SJCRH30 (cell line): ENCODE measurements at regions not wholly inside any gene's neighbourhood (a gene's known extent, or its start where the extent isn't known, plus 50 kb on each side); places are given as distances from the start of the nearest gene placed in this dataset.

Source experiments
- DNase-seq, 2 experiments: peaks; one replicate each; pipeline ENCODE4 v3.0.0-alpha.2; 2015 to 2020
- H3K27ac ChIP-seq: fragments of 250-450 bp; sonication (Bioruptor Pico); 2 replicates; pipeline ENCODE4 v1.5.1; 2020; ENCODE audit warnings: mild to moderate bottlenecking, moderate library complexity
- H3K27me3 ChIP-seq: fragments of 250-450 bp; sonication (Bioruptor Pico); 2 replicates; pipeline ENCODE4 v1.5.1; 2020; ENCODE audit warnings: mild to moderate bottlenecking, moderate library complexity
- H3K36me3 ChIP-seq: fragments of 250-450 bp; sonication (Bioruptor Pico); 2 replicates; pipeline ENCODE4 v1.5.1; 2020; ENCODE audit warnings: mild to moderate bottlenecking, moderate library complexity
- H3K4me1 ChIP-seq: fragments of 250-450 bp; sonication (Bioruptor Pico); 2 replicates; pipeline ENCODE4 v1.5.1; 2020; ENCODE audit warnings: mild to moderate bottlenecking, moderate library complexity
- H3K4me3 ChIP-seq: fragments of 250-450 bp; sonication (Bioruptor Pico); 2 replicates; pipeline ENCODE4 v1.5.1; 2020; ENCODE audit warnings: mild to moderate bottlenecking, moderate library complexity
- H3K9me3 ChIP-seq: fragments of 250-450 bp; sonication (Bioruptor Pico); replicated peaks from 2 replicates; pipeline ENCODE4 v1.5.1; 2020; ENCODE audit warnings: mild to moderate bottlenecking, moderate library complexity

- H3K36me3 ChIP-seq = no peaks in the 10 kb centered on the region
- H3K4me1 ChIP-seq = no peaks in the 10 kb centered on the region
- no peak for DNase-seq
- no peak overlapping the region for H3K4me3 ChIP-seq
- H3K27ac ChIP-seq = no peak overlapping the region
- H3K9me3 ChIP-seq = no peaks in the 10 kb centered on the region
- no peaks in the 10 kb centered on the region for H3K27me3 ChIP-seq
Observed at GRCh38 chr18:77985526-77986281, 736.1 kb downstream of the GALR1 start.

GRCh38 chr18:77990131-77990530 is 740.5 kb downstream of the GALR1 start:
- DNase-seq = no peak
- Histone ChIP-seq H3K27me3 (no peaks in the 10 kb centered on the region), H3K9me3 (no peaks in the 10 kb centered on the region), H3K36me3 (no peaks in the 10 kb centered on the region), H3K4me1 (no peaks in the 10 kb centered on the region), H3K27ac (no peak overlapping the region), H3K4me3 (no peak overlapping the region)

- Histone ChIP-seq H3K27ac (no peak overlapping the region), H3K4me1 (no peaks in the 10 kb centered on the region), H3K9me3 (no peaks in the 10 kb centered on the region), H3K27me3 (no peaks in the 10 kb centered on the region), H3K4me3 (no peak overlapping the region), H3K36me3 (no peaks in the 10 kb centered on the region)
- DNase-seq = no peak
Observed at GRCh38 chr18:77990901-77991300, 741.3 kb downstream of the GALR1 start.

- no peaks in the 10 kb centered on the region for H3K9me3 ChIP-seq
- no peaks in the 10 kb centered on the region for H3K36me3 ChIP-seq
- H3K27me3 ChIP-seq = no peaks in the 10 kb centered on the region
- DNase-seq = no peak
- H3K27ac ChIP-seq = no peak overlapping the region
- no peak overlapping the region for H3K4me3 ChIP-seq
- H3K4me1 ChIP-seq = no peaks in the 10 kb centered on the region
Observed at GRCh38 chr18:77992057-77992456, 742.4 kb downstream of the GALR1 start.

GRCh38 chr18:77993188-77993981 is 743.7 kb downstream of the GALR1 start:
- Histone ChIP-seq H3K27ac (no peak overlapping the region), H3K4me1 (no peaks in the 10 kb centered on the region), H3K4me3 (no peak overlapping the region), H3K36me3 (no peaks in the 10 kb centered on the region), H3K9me3 (no peaks in the 10 kb centered on the region), H3K27me3 (no peaks in the 10 kb centered on the region)
- no peak for DNase-seq

- no peak for DNase-seq
- Histone ChIP-seq H3K4me3 (no peak overlapping the region), H3K36me3 (no peaks in the 10 kb centered on the region), H3K9me3 (no peaks in the 10 kb centered on the region), H3K27ac (no peak overlapping the region), H3K4me1 (no peaks in the 10 kb centered on the region), H3K27me3 (no peaks in the 10 kb centered on the region)
Observed at GRCh38 chr18:77995593-77995992, 745.9 kb downstream of the GALR1 start.

- no peak for DNase-seq
- Histone ChIP-seq H3K27me3 (no peaks in the 10 kb centered on the region), H3K27ac (no peak overlapping the region), H3K36me3 (no peaks in the 10 kb centered on the region), H3K4me1 (no peaks in the 10 kb centered on the region), H3K9me3 (no peaks in the 10 kb centered on the region), H3K4me3 (no peak overlapping the region)
Observed at GRCh38 chr18:77996737-77997136, 747.1 kb downstream of the GALR1 start.

- no peaks in the 10 kb centered on the region for H3K9me3 ChIP-seq
- no peaks in the 10 kb centered on the region for H3K27me3 ChIP-seq
- DNase-seq = no peak
- H3K4me1 ChIP-seq = no peaks in the 10 kb centered on the region
- no peaks in the 10 kb centered on the region for H3K36me3 ChIP-seq
- no peak overlapping the region for H3K4me3 ChIP-seq
- no peak overlapping the region for H3K27ac ChIP-seq
Observed at GRCh38 chr18:78001811-78002210, 752.2 kb downstream of the GALR1 start.

GRCh38 chr18:78006006-78006773 is 756.5 kb downstream of the GALR1 start:
- no peak for DNase-seq
- Histone ChIP-seq H3K27me3 (no peaks in the 10 kb centered on the region), H3K36me3 (no peaks in the 10 kb centered on the region), H3K27ac (no peak overlapping the region), H3K4me3 (no peak overlapping the region), H3K4me1 (no peaks in the 10 kb centered on the region), H3K9me3 (no peaks in the 10 kb centered on the region)

GRCh38 chr18:78006774-78007260 is 757.2 kb downstream of the GALR1 start:
- Histone ChIP-seq H3K27ac (no peak overlapping the region), H3K27me3 (no peaks in the 10 kb centered on the region), H3K4me1 (no peaks in the 10 kb centered on the region), H3K4me3 (no peak overlapping the region), H3K36me3 (no peaks in the 10 kb centered on the region), H3K9me3 (no peaks in the 10 kb centered on the region)
- no peak for DNase-seq

- Histone ChIP-seq H3K9me3 (no peaks in the 10 kb centered on the region), H3K4me1 (no peaks in the 10 kb centered on the region), H3K27me3 (no peaks in the 10 kb centered on the region), H3K4me3 (no peak overlapping the region), H3K27ac (no peak overlapping the region), H3K36me3 (no peaks in the 10 kb centered on the region)
- no peak for DNase-seq
Observed at GRCh38 chr18:78010363-78010762, 760.7 kb downstream of the GALR1 start.

GRCh38 chr18:78017869-78018268 is 768.2 kb downstream of the GALR1 start:
- H3K4me3 ChIP-seq = no peak overlapping the region
- H3K36me3 ChIP-seq = no peaks in the 10 kb centered on the region
- H3K27me3 ChIP-seq = no peaks in the 10 kb centered on the region
- H3K9me3 ChIP-seq = no peaks in the 10 kb centered on the region
- no peak for DNase-seq
- H3K27ac ChIP-seq = no peak overlapping the region
- no peaks in the 10 kb centered on the region for H3K4me1 ChIP-seq

- no peaks in the 10 kb centered on the region for H3K9me3 ChIP-seq
- no peaks in the 10 kb centered on the region for H3K27me3 ChIP-seq
- DNase-seq = no peak
- H3K4me3 ChIP-seq = no peak overlapping the region
- H3K27ac ChIP-seq = no peak overlapping the region
- H3K4me1 ChIP-seq = no peaks in the 10 kb centered on the region
- no peaks in the 10 kb centered on the region for H3K36me3 ChIP-seq
Observed at GRCh38 chr18:78021196-78021595, 771.5 kb downstream of the GALR1 start.

- no peak overlapping the region for H3K27ac ChIP-seq
- H3K4me3 ChIP-seq = no peak overlapping the region
- H3K4me1 ChIP-seq = no peaks in the 10 kb centered on the region
- no peaks in the 10 kb centered on the region for H3K9me3 ChIP-seq
- no peaks in the 10 kb centered on the region for H3K27me3 ChIP-seq
- no peak for DNase-seq
- H3K36me3 ChIP-seq = no peaks in the 10 kb centered on the region
Observed at GRCh38 chr18:78031589-78031988, 781.9 kb downstream of the GALR1 start.

- DNase-seq = no peak
- Histone ChIP-seq H3K27me3 (no peaks in the 10 kb centered on the region), H3K4me1 (no peaks in the 10 kb centered on the region), H3K4me3 (no peak overlapping the region), H3K27ac (no peak overlapping the region), H3K36me3 (no peaks in the 10 kb centered on the region), H3K9me3 (no peaks in the 10 kb centered on the region)
Observed at GRCh38 chr18:78031991-78032390, 782.3 kb downstream of the GALR1 start.
